GM12878 (cell line): ENCODE measurements at regions not wholly inside any gene's neighbourhood (a gene's known extent, or its start where the extent isn't known, plus 50 kb on each side); places are given as distances from the start of the nearest gene placed in this dataset.

Experiments used
- ATAC-seq: fragments of 200-7000 bp; cut with Tn5 transposase; 3 replicates; pipeline ENCODE4 v1.9.1; 2020; ENCODE audit warnings: mild to moderate bottlenecking, moderate library complexity
- BruUV-seq: library from RNA; stranded (reverse); fragments of 400-500 nt; replicated peaks from 2 replicates; lab custom pipeline; 2021; lab: Mats Ljungman, UMichigan
- CTCF ChIA-PET: fragments of 300-600 bp; sonication (Branson Sonifier 250); formaldehyde crosslinking; extraction: SDS; loops from one replicate; lab custom pipeline; 2021; ENCODE audit warnings: inconsistent platforms; lab: Yijun Ruan, JAX
- POLR2A ChIA-PET: fragments of 350-600 bp; formaldehyde crosslinking; extraction: SDS; loops from one replicate; lab custom pipeline; 2021; ENCODE audit warnings: inconsistent platforms; lab: Charles Lee
- RAD21 ChIA-PET: fragments of 300-600 bp; sonication (Branson Sonifier 250); formaldehyde crosslinking; loops from one replicate; lab custom pipeline; 2023; ENCODE audit warnings: antibody characterized with exemption; ENCODE audit not compliant: unreplicated experiment; lab: Charles Lee
- SMC1A ChIA-PET: fragments of 300-600 bp; sonication (Branson Sonifier 250); formaldehyde crosslinking; loops from one replicate; lab custom pipeline; 2023; ENCODE audit not compliant: unreplicated experiment, uncharacterized antibody; lab: Charles Lee
- DNase-seq: peaks from one replicate; pipeline ENCODE4 v3.0.0-alpha.2; 2011; ENCODE audit warnings: low read depth, low spot score
- FAIRE-seq: peaks from 3 replicates; lab custom pipeline; 2011; peaks lifted over from hg19 to GRCh38; lab: Jason Lieb, UNC
- H2AFZ ChIP-seq: 2 replicates; pipeline ENCODE4 v1.6.0; 2011; ENCODE audit warnings: low read depth, low read length, control low read depth; ENCODE audit not compliant: control insufficient read depth
- H3K27ac ChIP-seq: 2 replicates; pipeline ENCODE4 v1.5.1; 2011; ENCODE audit warnings: control low read depth; ENCODE audit not compliant: control insufficient read depth, insufficient read depth
- H3K27me3 ChIP-seq, 2 experiments: replicated peaks in 1 of 2; 2 replicates each; pipeline versions ENCODE4 v1.6.0 to v1.6.1; 2011; ENCODE audit warnings: low read length in 1 of 2; ENCODE audit not compliant: control insufficient read depth in 2 of 2, insufficient read depth in 2 of 2
- H3K36me3 ChIP-seq, 2 experiments: 2 replicates each; pipeline ENCODE4 v1.5.1; 2011; ENCODE audit warnings: low read length in 1 of 2; ENCODE audit not compliant: control insufficient read depth in 2 of 2, insufficient read depth in 2 of 2
- H3K4me1 ChIP-seq: 2 replicates; pipeline ENCODE4 v1.6.1; 2011; ENCODE audit warnings: mild to moderate bottlenecking, low read length, moderate library complexity, mixed read lengths; ENCODE audit not compliant: control insufficient read depth, insufficient read depth
- H3K4me2 ChIP-seq: 2 replicates; pipeline ENCODE4 v1.6.0; 2011; ENCODE audit warnings: control low read depth; ENCODE audit not compliant: control insufficient read depth, insufficient read depth
- H3K4me3 ChIP-seq: fragments of 200-600 bp; sonication (generic); 2 replicates; pipeline ENCODE4 v1.5.1; 2016
- H3K79me2 ChIP-seq: 2 replicates; pipeline ENCODE4 v1.6.0; 2011; ENCODE audit warnings: low read length; ENCODE audit not compliant: control insufficient read depth, insufficient read depth
- H3K9ac ChIP-seq: 2 replicates; pipeline ENCODE4 v1.8.0; 2011; ENCODE audit warnings: low read length, control low read depth, mixed read lengths; ENCODE audit not compliant: control insufficient read depth, insufficient read depth
- H3K9me3 ChIP-seq: replicated peaks from 3 replicates; pipeline ENCODE4 v1.5.1; 2011; ENCODE audit warnings: mild to moderate bottlenecking, low read length; ENCODE audit not compliant: control insufficient read depth, insufficient read depth
- H4K20me1 ChIP-seq: 2 replicates; pipeline ENCODE4 v1.6.0; 2011; ENCODE audit not compliant: control insufficient read depth, insufficient read depth
- CBFB ChIP-seq: IDR thresholded peaks from 2 replicates; pipeline ENCODE4 v1.6.1; 2016; ENCODE audit warnings: antibody characterized with exemption, low read depth
- CHD1 ChIP-seq: IDR thresholded peaks from 2 replicates; pipeline ENCODE4 v1.6.1; 2012; ENCODE audit warnings: low read depth, low read length, improper control_type of control experiment
- CHD2 ChIP-seq: IDR thresholded peaks from 2 replicates; pipeline ENCODE4 v1.6.1; 2011; ENCODE audit warnings: low read depth, low read length, improper control_type of control experiment, borderline replicate concordance
- ETV6 ChIP-seq, 2 experiments: fragments of 450-650 bp in 1 of 2; IDR thresholded peaks in 1 of 2; conservative IDR thresholded peaks in 1 of 2; 2 replicates each; pipeline ENCODE4 v1.6.1; 2014; ENCODE audit warnings: antibody characterized with exemption in 1 of 2, borderline replicate concordance in 1 of 2, low read depth in 1 of 2, mild to moderate bottlenecking in 1 of 2, moderate library complexity in 1 of 2
- MYB ChIP-seq: fragments of 150-350 bp; IDR thresholded peaks from 2 replicates; pipeline ENCODE4 v1.6.1; 2014; ENCODE audit warnings: mild to moderate bottlenecking, low read depth, low read length, borderline replicate concordance
- NBN ChIP-seq: fragments of 450-650 bp; IDR thresholded peaks from 2 replicates; pipeline ENCODE4 v1.6.1; 2016
- NFYA ChIP-seq: IDR thresholded peaks from 2 replicates; pipeline ENCODE4 v1.6.1; 2011; ENCODE audit warnings: low read depth, mild to moderate bottlenecking, low read length, improper control_type of control experiment, borderline replicate concordance
- SP1 ChIP-seq: IDR thresholded peaks from one replicate; pipeline ENCODE4 v1.6.1; 2011; ENCODE audit warnings: low read depth, low read length
- ZSCAN29 ChIP-seq: fragments of 450-650 bp; IDR thresholded peaks from 2 replicates; pipeline ENCODE4 v1.6.1; 2017; ENCODE audit warnings: mild to moderate bottlenecking, moderate library complexity
- WGBS: methylation state at CpG from one replicate; pipeline ENCODE4 v1.1.6; 2016; ENCODE audit warnings: low lambda C conversion rate; ENCODE audit not compliant: insufficient replicate concordance, insufficient coverage; ENCODE audit errors: missing lambda C conversion rate; 5-methylcytosine and 5-hydroxymethylcytosine counted together
- in situ Hi-C: fragments of 300-500 bp; cut with MboI; formaldehyde crosslinking; loops from 9 replicates; pipeline ENCODE4 v1.14.3; 2018; ENCODE audit warnings: mixed read lengths
- intact Hi-C: fragments of 100-400 bp; cut with micrococcal nuclease; formaldehyde crosslinking; loops from one replicate; pipeline ENCODE4 v1.14.2; 2022; ENCODE audit not compliant: unreplicated experiment

GRCh38 chr10:3412071-3412582, 239.5 kb upstream of the PITRM1 start:
- H3K4me3 ChIP-seq, result no peak overlapping the region
- no TSS peak for BruUV-seq
- whole genome bisulfite sequencing, result 48% methylated on average over 5 of the region's 5 CpGs
- H3K27ac ChIP-seq, result no peak overlapping the region
- H3K9ac ChIP-seq, result no peak overlapping the region
- ChIA-PET SMC1A (no interaction called here), CTCF (no interaction called here), POLR2A (no interaction called here), RAD21 (no interaction called here)
- H4K20me1 ChIP-seq, result no peaks in the 10 kb centered on the region
- H3K27me3 ChIP-seq, result no peaks in the 10 kb centered on the region
- DNase-seq (no peak), FAIRE-seq (no peak), ATAC-seq (no peak)
- H3K4me2 ChIP-seq, result no peak overlapping the region
- H3K9me3 ChIP-seq, result peaks cover 4% of the 10 kb centered on the region; the same call in 1 of the 3 replicates
- TF ChIP-seq NBN (no peak), CBFB (no peak), SP1 (no peak), CHD2 (no peak)
- intact Hi-C loops (no loop called here), in situ Hi-C loops (no loop called here)
- H3K4me1 ChIP-seq, result no peaks in the 10 kb centered on the region
- no peaks in the 10 kb centered on the region for H3K79me2 ChIP-seq
- H2AFZ ChIP-seq, result no peak overlapping the region
- no peaks in the 10 kb centered on the region for H3K36me3 ChIP-seq

GRCh38 chr10:3411044-3411443, 238.5 kb upstream of the PITRM1 start:
- Histone ChIP-seq H3K79me2 (no peaks in the 10 kb centered on the region), H3K27ac (no peak overlapping the region), H3K9ac (no peak overlapping the region), H3K4me3 (no peak overlapping the region), H2AFZ (no peak overlapping the region), H3K4me2 (no peak overlapping the region), H3K9me3 (peaks cover 4% of the 10 kb centered on the region; the same call in 1 of the 3 replicates), H3K27me3 (no peaks in the 10 kb centered on the region), H3K36me3 (no peaks in the 10 kb centered on the region), H4K20me1 (no peaks in the 10 kb centered on the region), H3K4me1 (no peaks in the 10 kb centered on the region)
- ChIA-PET SMC1A (no interaction called here), POLR2A (no interaction called here), CTCF (no interaction called here), RAD21 (no interaction called here)
- WGBS, result 9% methylated on average over 3 of the region's 3 CpGs
- DNase-seq, result no peak
- BruUV-seq, result no TSS peak
- no peak for TF ChIP-seq NFYA
- TF ChIP-seq ZSCAN29, result no peak
- TF ChIP-seq CHD1, result no peak
- no peak for TF ChIP-seq MYB
- no peak for TF ChIP-seq ETV6 (conservative IDR thresholded peaks at IDR 0.05 in 1 of 2, IDR thresholded peaks at IDR 0.05 in 1 of 2; ENCODE audit: borderline replicate concordance in 1 of 2, low read depth in 1 of 2)
- intact Hi-C loops, result no loop called here
- in situ Hi-C loops, result no loop called here
- no peak for ATAC-seq
- FAIRE-seq, result peak; percentile 86
